K562 (cell line): ENCODE measurements at regions not wholly inside any gene's neighbourhood (a gene's known extent, or its start where the extent isn't known, plus 50 kb on each side); places are given as distances from the start of the nearest gene placed in this dataset.

Experiments used
- ATAC-seq: fragments of 200-7000 bp; cut with Tn5 transposase; 3 replicates; pipeline ENCODE4 v1.9.1; 2020; ENCODE audit warnings: moderate library complexity
- BruUV-seq: library from RNA; stranded (reverse); fragments of 400-500 nt; replicated peaks from 2 replicates; lab custom pipeline; 2021; lab: Mats Ljungman, UMichigan
- CTCF ChIA-PET: fragments of 300-600 bp; formaldehyde crosslinking; extraction: SDS; loops from one replicate; lab custom pipeline; 2021; ENCODE audit warnings: low intra/inter-chr PET ratio; lab: Yijun Ruan, JAX
- POLR2A ChIA-PET: fragments of 300-600, 350-650 bp; sonication (Branson Sonifier 250); formaldehyde crosslinking; extraction: SDS; loops from one replicate; lab custom pipeline; 2021; ENCODE audit warnings: antibody characterized with exemption, inconsistent platforms; lab: Yijun Ruan, JAX
- DNase-seq, 4 experiments: peaks; one replicate each; pipeline versions ENCODE4 v3.0.0 to v3.0.0-alpha.2; 2011 to 2018; ENCODE audit warnings: low spot score in 3 of 4, mixed read lengths in 3 of 4; ENCODE audit errors: extremely low read depth in 1 of 4
- FAIRE-seq: peaks from 2 replicates; lab custom pipeline; 2011; peaks lifted over from hg19 to GRCh38; lab: Jason Lieb, UNC
- H2AFZ ChIP-seq: 2 replicates; pipeline ENCODE4 v1.6.0; 2011; ENCODE audit warnings: low read depth, low read length, control low read depth, inconsistent platforms
- H3K27ac ChIP-seq: fragments of 200-600 bp; 3 replicates; pipeline ENCODE4 v1.8.0; 2011; ENCODE audit warnings: low read depth, mild to moderate bottlenecking, control low read depth, inconsistent platforms, low read length, moderate library complexity, mixed read lengths; ENCODE audit errors: extremely low read depth
- H3K27me3 ChIP-seq, 2 experiments: fragments of 300-600 bp in 1 of 2; 2 replicates in 1 of 2; 3 replicates in 1 of 2; pipeline versions ENCODE4 v1.6.0 to v1.8.0; 2011; ENCODE audit warnings: inconsistent platforms in 2 of 2, low read length in 2 of 2, mild to moderate bottlenecking in 1 of 2, mixed read lengths in 1 of 2, moderate library complexity in 1 of 2; ENCODE audit not compliant: control insufficient read depth in 2 of 2, insufficient read depth in 2 of 2
- H3K36me3 ChIP-seq: fragments of 300-600 bp; 3 replicates; pipeline ENCODE4 v1.8.0; 2011; ENCODE audit warnings: mild to moderate bottlenecking, low read length, inconsistent platforms; ENCODE audit not compliant: control insufficient read depth, insufficient read depth
- H3K4me1 ChIP-seq, 2 experiments: fragments of 200-600 bp in 1 of 2; replicated peaks in 1 of 2; 2 replicates in 1 of 2; 3 replicates in 1 of 2; pipeline versions ENCODE4 v1.5.1 to v1.8.0; 2011; ENCODE audit warnings: inconsistent platforms in 2 of 2, low read length in 2 of 2, mild to moderate bottlenecking in 1 of 2, mixed read lengths in 1 of 2, moderate library complexity in 1 of 2; ENCODE audit not compliant: control insufficient read depth in 2 of 2, insufficient read depth in 2 of 2
- H3K4me2 ChIP-seq: 2 replicates; pipeline ENCODE4 v1.6.1; 2011; ENCODE audit warnings: low read length, control low read depth, inconsistent platforms, mixed read lengths; ENCODE audit not compliant: insufficient read depth
- H3K4me3 ChIP-seq: fragments of 200-600 bp; sonication (generic), shearing (Covaris generic); 2 replicates; pipeline ENCODE4 v1.5.1; 2016; ENCODE audit warnings: control low read depth, inconsistent platforms
- H3K79me2 ChIP-seq: fragments of 200-600 bp; 3 replicates; pipeline ENCODE4 v1.8.0; 2011; ENCODE audit warnings: low read length, inconsistent platforms; ENCODE audit not compliant: control insufficient read depth, insufficient read depth
- H3K9ac ChIP-seq, 2 experiments: 2 replicates each; pipeline versions ENCODE4 v1.6.0 to v1.6.1; 2011; ENCODE audit warnings: low read depth in 2 of 2, low read length in 2 of 2, control low read depth in 1 of 2, inconsistent platforms in 1 of 2, mild to moderate bottlenecking in 1 of 2, mixed read lengths in 1 of 2; ENCODE audit not compliant: insufficient read depth in 1 of 2
- H3K9me1 ChIP-seq: one replicate; pipeline ENCODE4 v1.6.0; 2011; ENCODE audit warnings: inconsistent platforms, mild to moderate bottlenecking, low read length, moderate library complexity; ENCODE audit not compliant: control insufficient read depth, insufficient read depth
- H3K9me3 ChIP-seq: replicated peaks from 2 replicates; pipeline ENCODE4 v1.5.1; 2011; ENCODE audit warnings: low read depth, low read length, inconsistent platforms; ENCODE audit not compliant: control insufficient read depth, insufficient read depth
- H4K20me1 ChIP-seq: replicated peaks from 2 replicates; pipeline ENCODE4 v1.6.1; 2011; ENCODE audit warnings: low read length, inconsistent platforms, mixed read lengths; ENCODE audit not compliant: control insufficient read depth, insufficient read depth
- BRD9 ChIP-seq: fragments of 450-650 bp; IDR thresholded peaks from 2 replicates; pipeline ENCODE4 v1.6.1; 2018; ENCODE audit warnings: low read depth; ENCODE audit not compliant: partially characterized antibody
- CHD2 ChIP-seq: IDR thresholded peaks from 2 replicates; pipeline ENCODE4 v1.6.1; 2011; ENCODE audit warnings: low read depth, low read length
- CXXC5 ChIP-seq: fragments of 250-450 bp; sonication (Bioruptor Pico); IDR thresholded peaks from 2 replicates; pipeline ENCODE4 v1.8.0; 2022; ENCODE audit warnings: inconsistent platforms, mild to moderate bottlenecking, moderate library complexity
- FOXK2 ChIP-seq, 2 experiments: fragments of 450-650 bp; IDR thresholded peaks in 1 of 2; conservative IDR thresholded peaks in 1 of 2; 2 replicates each; pipeline ENCODE4 v1.6.1; 2016; ENCODE audit warnings: low read depth in 2 of 2, mild to moderate bottlenecking in 1 of 2
- FUS ChIP-seq: fragments of 200-400 bp; formaldehyde crosslinking; optimal IDR thresholded peaks from 2 replicates; pipeline ENCODE3; 2017; ENCODE audit warnings: low read depth, low read length
- NR2F6 ChIP-seq: fragments of 450-650 bp; formaldehyde crosslinking; IDR thresholded peaks from 2 replicates; pipeline ENCODE4 v1.4.0; 2020; ENCODE audit warnings: mild to moderate bottlenecking
- POLR3A ChIP-seq: IDR thresholded peaks from 2 replicates; pipeline ENCODE4 v1.6.1; 2011; ENCODE audit warnings: borderline replicate concordance, mild to moderate bottlenecking, moderate library complexity; ENCODE audit not compliant: insufficient read length, insufficient read depth; ENCODE audit errors: extremely low read depth
- SMAD1 ChIP-seq: fragments of 150-350 bp; IDR thresholded peaks from 2 replicates; pipeline ENCODE4 v1.6.1; 2014; ENCODE audit warnings: low read length, low read depth; ENCODE audit not compliant: partially characterized antibody
- SMC3 ChIP-seq: conservative IDR thresholded peaks from 2 replicates; pipeline ENCODE4 v1.6.1; 2011; ENCODE audit warnings: low read depth, low read length, improper control_type of control experiment; ENCODE audit not compliant: insufficient read depth
- SUPT5H ChIP-seq: fragments of 450-650 bp; IDR thresholded peaks from 2 replicates; pipeline ENCODE4 v1.6.1; 2016
- WGBS: fragments of 100-300 bp; shearing (Covaris generic); methylation state at CpG from one replicate; pipeline ENCODE4 v1.1.6; 2016; ENCODE audit warnings: low coverage, mixed read lengths; ENCODE audit not compliant: insufficient coverage; ENCODE audit errors: missing lambda C conversion rate; 5-methylcytosine and 5-hydroxymethylcytosine counted together
- in situ Hi-C: fragments of 300-500 bp; cut with MboI; formaldehyde crosslinking; loops from 4 replicates; pipeline ENCODE4 v1.15.0; 2018; ENCODE audit warnings: inconsistent platforms, mixed read lengths
- intact Hi-C: fragments of 100-400 bp; cut with micrococcal nuclease; formaldehyde crosslinking; loops from 2 replicates; pipeline ENCODE4 v1.14.2; 2022
- TF ChIP-seq, protein P1 (sequence below): fragments of 450-650 bp; IDR thresholded peaks from 2 replicates; pipeline ENCODE4 v1.6.1; 2018; ENCODE audit warnings: mild to moderate bottlenecking, low read depth; ENCODE audit not compliant: partially characterized antibody
- TF ChIP-seq, protein P2 (sequence below), 3 experiments: IDR thresholded peaks in 2 of 3; conservative IDR thresholded peaks in 1 of 3; 2 replicates each; pipeline ENCODE4 v1.5.1; 2011 to 2012; ENCODE audit warnings: low read length in 3 of 3, mild to moderate bottlenecking in 3 of 3, control low read depth in 2 of 3, improper control_type of control experiment in 1 of 3, inconsistent platforms in 1 of 3, low read depth in 1 of 3, mixed read lengths in 1 of 3, moderate library complexity in 1 of 3; ENCODE audit not compliant: insufficient read depth in 2 of 3
- TF ChIP-seq, protein P3 (sequence below): sonication (generic); formaldehyde crosslinking; IDR thresholded peaks from 2 replicates; pipeline ENCODE4 v1.8.0; 2022; ENCODE audit warnings: mild to moderate bottlenecking, missing genetic modification reagents
- TF ChIP-seq, protein P4 (sequence below), 2 experiments: IDR thresholded peaks in 1 of 2; conservative IDR thresholded peaks in 1 of 2; 2 replicates each; pipeline ENCODE4 v1.6.1; 2016; ENCODE audit warnings: low read depth in 2 of 2, mild to moderate bottlenecking in 1 of 2, missing compliant biosample characterization in 1 of 2, missing genetic modification characterization in 1 of 2, moderate library complexity in 1 of 2

DNA sequence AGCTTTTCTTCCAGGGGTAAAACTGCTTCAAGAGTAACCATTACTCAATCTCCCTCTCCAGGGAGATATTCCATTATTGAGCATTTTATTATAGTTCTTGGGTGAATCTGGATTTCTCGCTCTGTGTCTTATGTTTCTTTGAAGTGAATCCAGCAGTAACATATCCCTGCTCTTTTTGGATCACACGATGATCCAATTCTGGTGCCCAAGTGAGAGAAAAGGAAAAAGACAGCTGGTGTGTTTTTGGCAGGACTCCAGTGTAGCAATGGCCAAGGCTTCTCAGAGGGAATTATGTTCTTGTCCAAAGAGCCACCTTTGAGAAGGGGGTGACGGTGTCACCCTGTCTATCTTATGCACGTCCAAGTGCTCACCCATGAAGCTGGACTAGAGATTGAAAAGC is 140.3 kb upstream of the ERRFI1 start:
- Histone ChIP-seq H3K27me3 (peaks cover 2 to 21% of the 10 kb centered on the region in 2 experiments; a peak in 2 of 5 replicates), H3K9ac (no peak overlapping the region), H3K9me1 (no peaks in the 10 kb centered on the region), H2AFZ (no peak overlapping the region), H3K27ac (no peak overlapping the region), H3K4me1 (peaks cover 0 to 14% of the 10 kb centered on the region in 2 experiments; a peak in 2 of 5 replicates), H3K4me3 (no peak overlapping the region), H3K9me3 (no peaks in the 10 kb centered on the region), H3K79me2 (no peaks in the 10 kb centered on the region), H4K20me1 (no peaks in the 10 kb centered on the region), H3K4me2 (no peak overlapping the region), H3K36me3 (no peaks in the 10 kb centered on the region)
- DNase-seq: no peak
- ChIA-PET POLR2A (interaction anchor here (0.6 to 1.2 kb wide), 2 partner anchors 140 to 495 kb away, joined by 3 read pairs; no protein-coding TSS in a partner anchor), CTCF (no interaction called here)
- ATAC-seq: no peak
- BruUV-seq: no TSS peak
- intact Hi-C loops: loop anchor here (5.0 kb wide), 1 partner anchor 51 kb away; no protein-coding TSS in a partner anchor
- 48% methylated on average over 4 of the region's 4 CpGs for WGBS
- no peak for FAIRE-seq
- in situ Hi-C loops: no loop called here
- TF ChIP-seq NR2F6 (CRISPR knock-in tag) (no peak), CHD2 (no peak), BRD9 (no peak), CXXC5 (CRISPR knock-in tag) (no peak), SUPT5H (no peak), FOXK2 (conservative IDR thresholded peaks at IDR 0.05 in 1 of 2, IDR thresholded peaks at IDR 0.05 in 1 of 2; ENCODE audit: low read depth in 2 of 2) (no peak), POLR3A (no peak), SMAD1 (no peak), FUS (no peak), SMC3 (no peak)
- TF ChIP-seq, protein P1, sequence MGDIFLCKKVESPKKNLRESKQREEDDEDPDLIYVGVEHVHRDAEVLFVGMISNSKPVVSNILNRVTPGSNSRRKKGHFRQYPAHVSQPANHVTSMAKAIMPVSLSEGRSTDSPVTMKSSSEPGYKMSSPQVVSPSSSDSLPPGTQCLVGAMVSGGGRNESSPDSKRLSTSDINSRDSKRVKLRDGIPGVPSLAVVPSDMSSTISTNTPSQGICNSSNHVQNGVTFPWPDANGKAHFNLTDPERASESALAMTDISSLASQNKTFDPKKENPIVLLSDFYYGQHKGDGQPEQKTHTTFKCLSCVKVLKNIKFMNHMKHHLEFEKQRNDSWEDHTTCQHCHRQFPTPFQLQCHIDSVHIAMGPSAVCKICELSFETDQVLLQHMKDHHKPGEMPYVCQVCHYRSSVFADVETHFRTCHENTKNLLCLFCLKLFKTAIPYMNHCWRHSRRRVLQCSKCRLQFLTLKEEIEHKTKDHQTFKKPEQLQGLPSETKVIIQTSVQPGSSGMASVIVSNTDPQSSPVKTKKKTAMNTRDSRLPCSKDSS: no peak
- TF ChIP-seq, protein P2, sequence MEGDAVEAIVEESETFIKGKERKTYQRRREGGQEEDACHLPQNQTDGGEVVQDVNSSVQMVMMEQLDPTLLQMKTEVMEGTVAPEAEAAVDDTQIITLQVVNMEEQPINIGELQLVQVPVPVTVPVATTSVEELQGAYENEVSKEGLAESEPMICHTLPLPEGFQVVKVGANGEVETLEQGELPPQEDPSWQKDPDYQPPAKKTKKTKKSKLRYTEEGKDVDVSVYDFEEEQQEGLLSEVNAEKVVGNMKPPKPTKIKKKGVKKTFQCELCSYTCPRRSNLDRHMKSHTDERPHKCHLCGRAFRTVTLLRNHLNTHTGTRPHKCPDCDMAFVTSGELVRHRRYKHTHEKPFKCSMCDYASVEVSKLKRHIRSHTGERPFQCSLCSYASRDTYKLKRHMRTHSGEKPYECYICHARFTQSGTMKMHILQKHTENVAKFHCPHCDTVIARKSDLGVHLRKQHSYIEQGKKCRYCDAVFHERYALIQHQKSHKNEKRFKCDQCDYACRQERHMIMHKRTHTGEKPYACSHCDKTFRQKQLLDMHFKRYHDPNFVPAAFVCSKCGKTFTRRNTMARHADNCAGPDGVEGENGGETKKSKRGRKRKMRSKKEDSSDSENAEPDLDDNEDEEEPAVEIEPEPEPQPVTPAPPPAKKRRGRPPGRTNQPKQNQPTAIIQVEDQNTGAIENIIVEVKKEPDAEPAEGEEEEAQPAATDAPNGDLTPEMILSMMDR (IDR thresholded peaks at IDR 0.05 in 2 of 3, conservative IDR thresholded peaks at IDR 0.05 in 1 of 3; ENCODE audit: insufficient read depth in 2 of 3, low read depth in 1 of 3, low read length in 3 of 3): no peak
- TF ChIP-seq, protein P3, sequence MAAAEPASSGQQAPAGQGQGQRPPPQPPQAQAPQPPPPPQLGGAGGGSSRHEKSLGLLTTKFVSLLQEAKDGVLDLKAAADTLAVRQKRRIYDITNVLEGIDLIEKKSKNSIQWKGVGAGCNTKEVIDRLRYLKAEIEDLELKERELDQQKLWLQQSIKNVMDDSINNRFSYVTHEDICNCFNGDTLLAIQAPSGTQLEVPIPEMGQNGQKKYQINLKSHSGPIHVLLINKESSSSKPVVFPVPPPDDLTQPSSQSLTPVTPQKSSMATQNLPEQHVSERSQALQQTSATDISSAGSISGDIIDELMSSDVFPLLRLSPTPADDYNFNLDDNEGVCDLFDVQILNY (CRISPR knock-in tag): no peak
- TF ChIP-seq, protein P4, sequence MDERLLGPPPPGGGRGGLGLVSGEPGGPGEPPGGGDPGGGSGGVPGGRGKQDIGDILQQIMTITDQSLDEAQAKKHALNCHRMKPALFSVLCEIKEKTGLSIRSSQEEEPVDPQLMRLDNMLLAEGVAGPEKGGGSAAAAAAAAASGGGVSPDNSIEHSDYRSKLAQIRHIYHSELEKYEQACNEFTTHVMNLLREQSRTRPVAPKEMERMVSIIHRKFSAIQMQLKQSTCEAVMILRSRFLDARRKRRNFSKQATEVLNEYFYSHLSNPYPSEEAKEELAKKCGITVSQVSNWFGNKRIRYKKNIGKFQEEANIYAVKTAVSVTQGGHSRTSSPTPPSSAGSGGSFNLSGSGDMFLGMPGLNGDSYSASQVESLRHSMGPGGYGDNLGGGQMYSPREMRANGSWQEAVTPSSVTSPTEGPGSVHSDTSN (CRISPR knock-in tag; IDR thresholded peaks at IDR 0.05; ENCODE audit: low read depth): no peak
- TF ChIP-seq, protein P4 (tag; conservative IDR thresholded peaks at IDR 0.05; ENCODE audit: low read depth): no peak
